IPS-18c (cell line): ENCODE measurements at regions not wholly inside any gene's neighbourhood (a gene's known extent, or its start where the extent isn't known, plus 50 kb on each side); places are given as distances from the start of the nearest gene placed in this dataset.

ENCODE experiments used
- H3K4me3 ChIP-seq: 2 replicates; pipeline ENCODE4 v1.7.0; 2013; ENCODE audit warnings: low read depth, mild to moderate bottlenecking, low read length, moderate library complexity; ENCODE audit not compliant: insufficient read depth
- H3K9me3 ChIP-seq: one replicate; pipeline ENCODE4 v1.6.1; 2013; ENCODE audit warnings: mild to moderate bottlenecking, low read length, moderate library complexity; ENCODE audit not compliant: control insufficient read depth, insufficient read depth

- no peaks in the 10 kb centered on the region for H3K9me3 ChIP-seq
- no peak overlapping the region for H3K4me3 ChIP-seq
These were observed 296.9 kb upstream of the NECTIN3 start for GRCh38 chr3:110774496-110775265.

- Histone ChIP-seq H3K4me3 (no peak overlapping the region), H3K9me3 (no peaks in the 10 kb centered on the region)
These were observed 292.0 kb upstream of the NECTIN3 start for GRCh38 chr3:110779581-110779980.

GRCh38 chr3:110783541-110783940, 288.1 kb upstream of the NECTIN3 start:
- H3K9me3 ChIP-seq, result no peaks in the 10 kb centered on the region
- no peak overlapping the region for H3K4me3 ChIP-seq

GRCh38 chr3:110788794-110789193, 282.8 kb upstream of the NECTIN3 start:
- Histone ChIP-seq H3K9me3 (no peaks in the 10 kb centered on the region), H3K4me3 (no peak overlapping the region)

- no peak overlapping the region for H3K4me3 ChIP-seq
- no peaks in the 10 kb centered on the region for H3K9me3 ChIP-seq
These were observed 282.3 kb upstream of the NECTIN3 start for GRCh38 chr3:110789315-110789714.

GRCh38 chr3:110790631-110791030, 281.0 kb upstream of the NECTIN3 start:
- Histone ChIP-seq H3K9me3 (no peaks in the 10 kb centered on the region), H3K4me3 (no peak overlapping the region)

- Histone ChIP-seq H3K4me3 (no peak overlapping the region), H3K9me3 (no peaks in the 10 kb centered on the region)
These were observed 279.5 kb upstream of the NECTIN3 start for GRCh38 chr3:110791995-110792686.

GRCh38 chr3:110793611-110794010, 278.0 kb upstream of the NECTIN3 start:
- no peaks in the 10 kb centered on the region for H3K9me3 ChIP-seq
- no peak overlapping the region for H3K4me3 ChIP-seq

GRCh38 chr3:110795163-110795562, 276.5 kb upstream of the NECTIN3 start:
- no peaks in the 10 kb centered on the region for H3K9me3 ChIP-seq

GRCh38 chr3:110799271-110799670, 272.3 kb upstream of the NECTIN3 start:
- H3K4me3 ChIP-seq, result no peak overlapping the region

More at GRCh38 chr3:110795163-110795562, 276.5 kb upstream of the NECTIN3 start:
- no peak overlapping the region for H3K4me3 ChIP-seq

GRCh38 chr3:110804856-110805255, 266.8 kb upstream of the NECTIN3 start:
- no peak overlapping the region for H3K4me3 ChIP-seq
- no peaks in the 10 kb centered on the region for H3K9me3 ChIP-seq

More at GRCh38 chr3:110799271-110799670, 272.3 kb upstream of the NECTIN3 start:
- H3K9me3 ChIP-seq, result no peaks in the 10 kb centered on the region

- no peak overlapping the region for H3K4me3 ChIP-seq
These were observed 264.7 kb upstream of the NECTIN3 start for GRCh38 chr3:110806924-110807323.

GRCh38 chr3:110808630-110809029, 263.0 kb upstream of the NECTIN3 start:
- H3K9me3 ChIP-seq, result no peaks in the 10 kb centered on the region
- no peak overlapping the region for H3K4me3 ChIP-seq

More at GRCh38 chr3:110806924-110807323, 264.7 kb upstream of the NECTIN3 start:
- H3K9me3 ChIP-seq, result no peaks in the 10 kb centered on the region

- no peaks in the 10 kb centered on the region for H3K9me3 ChIP-seq
- H3K4me3 ChIP-seq, result no peak overlapping the region
These were observed 261.3 kb upstream of the NECTIN3 start for GRCh38 chr3:110810356-110810755.

- no peak overlapping the region for H3K4me3 ChIP-seq
- no peaks in the 10 kb centered on the region for H3K9me3 ChIP-seq
These were observed 260.6 kb upstream of the NECTIN3 start for GRCh38 chr3:110811050-110811449.

- Histone ChIP-seq H3K9me3 (no peaks in the 10 kb centered on the region), H3K4me3 (no peak overlapping the region)
These were observed 258.1 kb upstream of the NECTIN3 start for GRCh38 chr3:110813541-110813940.

- no peaks in the 10 kb centered on the region for H3K9me3 ChIP-seq
- no peak overlapping the region for H3K4me3 ChIP-seq
These were observed 257.2 kb upstream of the NECTIN3 start for GRCh38 chr3:110814170-110815007.
